Left lobe of liver (tissue), 2 donors: ENCODE measurements at regions not wholly inside any gene's neighbourhood (a gene's known extent, or its start where the extent isn't known, plus 50 kb on each side); places are given as distances from the start of the nearest gene placed in this dataset.
"Not testable (repeated sequence)": the region's sequence is repeated elsewhere in the genome, so short reads cannot be mapped to it uniquely, and the experiment has no call there.

Experiments
- ATAC-seq: fragments of 200-7000 bp; cut with Tn5 transposase; one replicate; pipeline ENCODE4 v1.9.1; 2020; ENCODE audit warnings: mild to moderate bottlenecking, moderate library complexity
- DNase-seq: peaks from one replicate; pipeline ENCODE4 v3.0.0-alpha.2; 2020; ENCODE audit warnings: low spot score
- donor health status: DM: no; HTN: no; CAD: no; lungs with moderate emphysema.
- donor health status: DM: no; HTN: yes; CAD: no.

DNA sequence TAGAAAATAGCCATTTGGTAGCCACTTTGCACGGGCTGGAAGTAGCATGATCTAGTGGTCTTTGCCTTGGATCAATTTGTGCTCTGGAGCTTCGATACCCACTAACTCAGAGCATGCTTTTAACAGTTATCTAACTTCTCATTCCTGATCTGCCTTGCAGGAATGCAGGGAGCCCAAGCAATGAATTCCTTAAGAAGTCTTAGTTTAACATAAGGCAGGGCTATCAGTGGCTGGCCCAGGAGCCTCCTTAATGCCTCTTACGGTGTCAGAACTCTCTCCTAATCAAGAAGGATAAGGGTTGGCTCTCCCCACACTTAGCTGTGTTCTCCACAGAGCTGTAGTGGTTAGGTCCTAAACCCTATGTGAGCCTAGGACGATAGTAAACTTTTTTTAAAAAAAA lies 95.8 kb upstream of the TBCA start:
- no peak for DNase-seq
- ATAC-seq: no peak

DNA sequence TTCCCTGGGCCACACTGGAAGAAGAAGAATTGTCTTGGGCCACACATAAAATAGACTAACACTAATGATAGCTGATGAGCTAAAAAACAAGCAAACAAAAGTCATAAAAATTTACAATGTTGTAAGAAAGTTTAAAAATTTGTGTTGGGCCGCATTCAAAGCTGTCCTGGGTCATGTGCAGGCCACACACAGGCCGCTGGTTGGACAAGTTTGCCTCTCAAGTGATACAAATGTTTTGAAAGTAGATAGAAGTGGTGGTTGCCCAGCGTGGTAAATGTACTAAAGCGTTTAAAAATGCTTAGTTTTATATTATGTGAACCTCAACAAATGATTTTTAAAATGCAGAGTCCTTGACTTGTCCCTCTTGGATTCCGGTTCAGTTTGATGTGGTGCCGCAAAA lies 94.9 kb upstream of the TBCA start:
- no peak for ATAC-seq
- DNase-seq: no peak

DNA sequence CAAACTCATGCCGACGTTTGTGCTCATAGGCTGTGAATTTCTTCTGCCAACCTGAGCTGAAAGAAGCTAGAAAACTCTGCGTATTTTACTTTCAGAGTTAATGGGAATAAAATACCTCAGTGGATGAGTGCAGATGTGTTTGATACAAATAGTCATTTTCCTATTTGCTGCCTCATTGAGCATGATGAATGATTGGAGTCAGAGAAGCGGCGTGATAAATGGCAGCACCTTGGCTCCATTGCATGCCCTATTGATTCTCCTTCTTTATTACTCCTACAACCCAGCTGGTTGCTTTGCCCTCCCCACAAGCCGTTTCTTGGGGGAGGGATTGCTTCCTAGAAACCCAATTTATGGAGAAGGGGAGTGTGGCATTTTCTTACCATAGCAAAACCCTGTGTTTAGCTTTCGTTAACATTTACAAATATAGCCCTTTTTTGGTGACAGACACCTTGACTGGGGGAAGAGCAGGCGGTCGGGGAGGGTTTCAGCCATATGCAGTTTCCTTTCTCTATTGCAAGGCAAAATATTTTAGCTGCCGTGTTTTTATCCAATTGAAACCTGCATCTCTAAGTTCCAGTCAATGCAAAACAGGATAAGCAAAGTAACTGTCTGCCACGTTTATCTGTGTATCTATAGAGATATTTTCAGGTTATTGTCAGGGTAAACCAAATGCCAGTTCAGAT lies 93.1 kb upstream of the TBCA start:
- ATAC-seq (no peak), DNase-seq (no peak)

DNA sequence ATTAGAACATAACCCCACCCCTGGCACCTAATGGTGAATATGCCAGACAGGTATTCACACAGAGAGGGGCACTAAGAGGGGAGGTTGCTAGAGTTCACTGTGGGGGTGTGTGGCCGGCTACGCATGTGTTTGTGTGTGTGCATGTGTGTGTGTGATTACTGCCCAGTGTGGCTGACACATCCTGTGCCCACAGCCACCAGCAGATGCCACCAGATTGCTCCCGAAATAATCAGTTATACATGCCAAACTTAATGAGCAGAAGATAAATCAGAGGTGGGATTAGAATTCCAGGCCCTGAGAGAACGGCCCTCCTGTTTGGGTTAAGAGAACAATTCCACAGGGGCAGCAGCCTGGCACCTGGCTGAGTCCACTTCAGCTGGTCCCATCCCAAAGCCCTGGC lies 91.8 kb upstream of the TBCA start:
- ATAC-seq (no peak), DNase-seq (no peak)

DNA sequence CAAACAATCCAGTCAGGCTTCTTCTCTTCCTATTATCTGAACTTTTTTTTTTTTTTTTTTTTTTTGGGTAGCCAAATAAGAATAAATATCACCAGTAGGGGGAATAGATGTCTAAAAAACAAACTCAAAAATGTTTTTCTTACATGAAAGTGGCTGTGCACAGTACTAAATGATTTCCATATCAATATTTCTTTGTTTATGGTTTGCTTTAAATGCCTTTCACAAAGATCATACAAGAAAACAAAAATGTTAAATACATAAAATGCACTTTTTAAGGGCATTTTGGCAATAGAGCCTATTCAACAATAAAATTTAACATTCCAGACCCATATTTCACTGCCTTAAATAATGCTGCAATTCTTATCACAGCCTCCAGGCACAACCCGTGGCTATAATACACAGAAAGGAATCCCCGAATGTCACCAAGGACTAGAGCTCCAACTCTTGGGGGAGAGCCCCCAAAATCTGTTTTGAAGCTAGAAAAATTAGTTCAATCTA lies 91.1 kb upstream of the TBCA start:
- no peak for ATAC-seq
- DNase-seq: no peak

DNA sequence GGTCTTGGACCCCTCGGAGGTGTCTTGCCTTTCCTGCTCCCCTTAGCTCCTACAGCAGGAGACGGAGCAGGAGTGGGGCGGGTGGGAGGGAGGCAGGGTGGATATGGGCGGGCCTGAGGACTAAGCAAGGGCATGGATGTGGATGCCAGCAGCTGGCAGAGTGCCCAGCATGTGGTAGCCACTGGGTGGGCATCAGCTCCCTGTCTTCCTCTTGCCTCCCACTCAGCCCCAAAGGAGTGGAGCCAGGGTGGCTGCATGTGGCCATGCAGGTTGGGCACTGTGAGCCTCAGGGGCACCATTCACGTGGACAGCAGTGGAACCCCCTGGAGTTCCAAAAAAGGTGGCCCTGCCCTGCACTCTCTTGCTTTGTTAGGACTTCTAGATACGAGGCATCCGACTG lies 90.1 kb upstream of the TBCA start:
- no peak for ATAC-seq

DNA sequence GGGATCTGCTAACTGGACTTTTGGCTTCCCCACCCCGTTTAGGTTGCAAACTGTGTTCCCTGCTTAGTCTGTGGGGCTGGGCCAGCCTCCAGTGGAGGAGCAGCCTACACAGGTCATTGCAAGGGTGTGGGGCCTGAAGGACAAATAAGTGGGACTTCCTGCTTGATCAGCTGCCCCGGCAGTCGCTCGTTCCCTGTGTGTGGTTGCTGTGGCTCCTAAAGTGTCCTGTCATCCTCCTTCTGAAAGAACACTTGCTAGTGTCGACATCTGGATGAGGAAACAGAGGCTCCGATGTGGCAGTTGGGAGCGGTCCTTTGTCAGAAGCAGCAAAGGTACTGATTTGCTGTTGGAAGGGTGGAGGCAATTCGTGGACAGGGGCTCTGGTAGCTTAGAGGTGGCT lies 88.9 kb upstream of the TBCA start:
- ATAC-seq: no peak
- DNase-seq: no peak

More for the DNA sequence above, 90.1 kb upstream of the TBCA start:
- no peak for DNase-seq

DNA sequence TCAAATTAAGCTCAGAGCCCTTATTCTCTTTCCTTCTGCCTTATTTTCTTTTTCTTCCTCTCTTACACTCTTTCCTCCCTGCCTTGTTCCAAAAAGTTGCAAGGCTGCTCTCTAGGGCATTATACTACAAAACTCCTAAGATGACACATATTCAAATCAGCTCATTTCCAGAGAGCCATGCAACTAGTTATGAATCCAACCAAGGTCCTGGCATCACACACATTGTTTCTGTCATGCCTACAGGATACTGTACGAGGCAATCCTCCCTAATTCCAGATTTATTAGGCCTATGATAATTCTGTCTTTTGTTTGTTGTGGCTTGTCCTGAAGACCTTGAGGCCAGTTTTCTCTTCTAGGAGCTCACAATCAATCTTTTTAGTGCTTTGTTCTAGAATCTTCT lies 87.0 kb upstream of the TBCA start:
- no peak for ATAC-seq
- no peak for DNase-seq

DNA sequence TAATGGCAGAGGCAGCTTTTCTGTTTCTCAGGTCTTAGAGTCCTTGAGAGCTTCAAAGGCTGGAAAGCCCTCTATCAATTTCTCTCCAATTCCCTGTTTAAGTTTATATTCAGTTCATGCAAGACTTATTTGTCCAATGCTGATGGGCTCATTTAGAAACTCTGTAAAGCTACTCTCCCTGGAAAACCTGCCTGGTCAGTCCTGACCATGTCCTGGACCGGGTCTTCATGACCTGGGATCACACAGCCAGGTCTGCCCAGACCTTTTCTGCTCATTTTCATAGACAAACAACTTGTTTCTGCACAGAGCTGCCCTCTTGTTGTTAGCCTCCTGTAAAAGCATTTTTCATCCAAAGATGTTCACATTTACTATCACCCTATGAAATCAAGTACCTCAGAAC lies 85.4 kb upstream of the TBCA start:
- ATAC-seq: no peak

DNA sequence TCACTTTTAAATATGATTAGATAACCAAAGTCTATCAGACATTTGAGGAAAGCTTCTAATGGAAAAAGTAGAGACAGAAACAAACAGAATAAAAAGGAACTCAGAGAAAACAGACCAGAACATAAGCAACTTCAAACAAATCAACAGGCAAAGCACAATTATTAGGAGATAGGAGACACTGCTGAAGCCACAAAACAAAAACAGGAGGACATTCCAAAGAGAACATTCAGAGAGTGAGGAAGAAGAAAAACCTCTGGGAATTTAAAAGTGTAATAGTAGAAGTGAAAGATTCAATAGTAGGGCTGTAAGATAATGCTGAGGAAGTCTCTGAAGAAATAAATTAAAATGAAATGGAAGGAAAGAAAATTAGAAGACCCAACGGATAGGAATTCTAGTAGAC lies 83.2 kb upstream of the TBCA start:
- ATAC-seq: no peak
- DNase-seq: no peak

More for the DNA sequence above, 85.4 kb upstream of the TBCA start:
- DNase-seq: no peak

DNA sequence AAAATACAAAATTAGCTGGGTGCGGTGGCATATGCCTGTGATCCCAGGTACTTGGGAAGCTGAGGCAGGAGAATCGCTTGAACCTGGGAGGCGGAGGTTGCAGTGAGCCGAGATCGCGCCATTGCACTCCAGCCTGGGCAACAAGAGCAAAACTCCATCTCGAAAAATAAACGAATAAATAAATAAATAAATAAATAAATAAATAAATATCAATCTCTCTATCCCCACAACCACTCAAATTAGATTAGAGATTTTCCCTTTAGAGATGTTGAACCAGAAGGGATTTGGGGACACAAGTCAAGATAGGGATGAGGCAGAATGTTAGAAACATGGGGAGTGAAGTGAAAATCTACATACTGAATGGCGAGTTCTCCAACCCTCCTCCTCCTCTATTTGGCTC lies 82.5 kb upstream of the TBCA start:
- not testable (repeated sequence) for DNase-seq, ATAC-seq

DNA sequence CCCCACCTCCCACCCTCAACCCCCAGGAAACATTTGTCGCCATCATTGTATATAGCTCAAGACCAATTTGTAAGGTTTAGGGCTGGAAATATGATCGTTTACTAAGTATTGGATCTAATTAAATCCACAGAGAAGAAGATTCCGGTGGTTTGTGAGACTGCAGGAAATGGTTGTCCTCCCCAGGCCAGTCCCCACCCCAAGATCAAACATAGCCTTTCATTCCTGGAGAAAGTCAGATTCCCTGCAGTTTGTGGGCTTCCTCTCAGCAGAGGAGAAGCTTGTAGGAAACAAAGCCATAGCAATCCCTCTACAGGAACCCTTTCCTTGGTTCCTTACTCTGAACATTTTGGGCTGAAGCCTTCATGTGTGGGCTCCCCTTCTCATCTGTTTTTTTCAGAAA lies 79.2 kb upstream of the TBCA start:
- ATAC-seq (no peak), DNase-seq (no peak)

DNA sequence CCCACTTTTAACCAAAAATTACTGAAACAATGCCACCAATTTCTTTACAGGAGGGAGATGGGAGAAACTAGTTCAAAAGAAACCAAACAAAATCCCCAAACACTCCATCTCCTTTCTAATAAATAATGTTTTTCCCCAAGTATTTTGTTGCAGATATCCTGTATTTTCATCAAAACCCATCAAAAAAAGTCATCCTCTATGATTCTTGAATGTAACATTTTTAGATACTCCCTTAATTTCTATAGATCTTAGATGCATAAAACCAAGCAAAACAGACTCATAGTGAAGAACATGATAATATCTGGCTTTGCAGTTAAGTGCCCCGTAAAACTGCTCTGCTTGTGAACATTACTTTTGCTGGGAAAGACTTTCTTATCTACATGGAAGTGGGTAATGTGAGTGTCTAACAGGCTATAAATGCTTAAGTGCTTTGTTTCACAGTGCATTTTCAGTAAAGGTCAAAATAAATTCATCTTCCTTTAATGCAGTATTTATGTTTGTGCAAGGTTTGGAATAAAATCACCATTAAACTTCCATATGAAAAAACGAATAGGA lies 77.3 kb upstream of the TBCA start:
- ATAC-seq (no peak), DNase-seq (no peak)

DNA sequence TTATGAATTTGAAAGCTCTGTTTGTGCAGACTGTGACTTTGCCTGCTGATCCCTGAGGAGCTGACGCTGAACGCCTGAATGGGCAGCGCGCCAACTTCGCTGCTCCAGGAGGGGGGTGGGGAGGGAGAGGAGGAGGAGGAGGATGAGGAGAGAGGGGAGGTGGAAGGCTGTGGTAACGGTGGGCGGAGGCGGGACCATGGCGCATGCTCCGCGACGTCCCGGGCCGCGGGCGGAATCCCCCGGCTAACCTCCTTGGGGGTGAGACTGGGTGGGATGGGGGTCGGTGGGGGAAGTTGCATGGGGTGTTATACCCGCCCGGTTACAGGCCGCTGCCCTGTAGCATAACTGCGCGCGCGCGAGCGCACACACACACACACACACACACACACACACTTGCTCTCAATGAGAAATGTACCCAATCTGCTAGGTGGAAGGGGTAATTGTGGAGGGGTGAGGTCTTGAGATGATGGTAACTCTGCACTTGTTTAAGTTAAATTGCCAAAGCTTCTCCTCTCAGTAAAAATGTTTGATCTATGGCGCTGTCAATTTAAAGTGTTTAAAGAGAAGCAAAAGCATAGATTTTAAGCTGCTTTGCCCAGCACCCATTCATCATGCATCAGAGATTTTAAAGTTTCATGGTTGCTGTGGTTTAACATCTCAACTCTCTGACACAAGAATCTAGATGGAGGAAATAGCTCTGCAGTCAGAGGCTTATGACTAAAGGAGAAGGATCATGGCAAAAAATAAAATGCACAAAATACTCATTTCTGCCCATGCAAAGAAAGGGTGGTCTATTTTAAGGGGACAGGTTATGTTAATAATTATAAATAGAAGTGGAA lies 76.6 kb upstream of the TBCA start:
- DNase-seq: peak; percentile 79
- peak; percentile 90 for ATAC-seq

DNA sequence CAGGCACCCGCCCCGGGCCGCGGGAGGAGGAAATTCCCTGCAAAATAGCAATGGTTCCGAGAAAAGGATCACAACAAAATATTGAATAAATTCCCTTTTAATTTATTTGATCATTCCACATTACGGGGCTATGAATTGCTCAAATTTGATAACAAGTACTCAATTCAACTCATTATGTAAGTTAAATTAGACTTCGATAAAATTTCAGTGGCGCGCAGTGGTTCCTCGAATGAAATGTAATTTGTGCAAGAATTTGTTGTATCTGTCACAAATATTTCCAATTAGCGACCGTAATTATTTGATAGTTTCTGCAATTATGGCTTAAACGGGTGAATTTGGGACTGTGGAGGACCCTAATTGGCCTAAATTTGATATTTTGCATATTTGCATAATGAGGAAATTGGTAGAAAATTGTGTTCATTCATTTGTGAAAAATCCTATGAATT lies 76.0 kb upstream of the TBCA start:
- DNase-seq (no peak), ATAC-seq (no peak)

DNA sequence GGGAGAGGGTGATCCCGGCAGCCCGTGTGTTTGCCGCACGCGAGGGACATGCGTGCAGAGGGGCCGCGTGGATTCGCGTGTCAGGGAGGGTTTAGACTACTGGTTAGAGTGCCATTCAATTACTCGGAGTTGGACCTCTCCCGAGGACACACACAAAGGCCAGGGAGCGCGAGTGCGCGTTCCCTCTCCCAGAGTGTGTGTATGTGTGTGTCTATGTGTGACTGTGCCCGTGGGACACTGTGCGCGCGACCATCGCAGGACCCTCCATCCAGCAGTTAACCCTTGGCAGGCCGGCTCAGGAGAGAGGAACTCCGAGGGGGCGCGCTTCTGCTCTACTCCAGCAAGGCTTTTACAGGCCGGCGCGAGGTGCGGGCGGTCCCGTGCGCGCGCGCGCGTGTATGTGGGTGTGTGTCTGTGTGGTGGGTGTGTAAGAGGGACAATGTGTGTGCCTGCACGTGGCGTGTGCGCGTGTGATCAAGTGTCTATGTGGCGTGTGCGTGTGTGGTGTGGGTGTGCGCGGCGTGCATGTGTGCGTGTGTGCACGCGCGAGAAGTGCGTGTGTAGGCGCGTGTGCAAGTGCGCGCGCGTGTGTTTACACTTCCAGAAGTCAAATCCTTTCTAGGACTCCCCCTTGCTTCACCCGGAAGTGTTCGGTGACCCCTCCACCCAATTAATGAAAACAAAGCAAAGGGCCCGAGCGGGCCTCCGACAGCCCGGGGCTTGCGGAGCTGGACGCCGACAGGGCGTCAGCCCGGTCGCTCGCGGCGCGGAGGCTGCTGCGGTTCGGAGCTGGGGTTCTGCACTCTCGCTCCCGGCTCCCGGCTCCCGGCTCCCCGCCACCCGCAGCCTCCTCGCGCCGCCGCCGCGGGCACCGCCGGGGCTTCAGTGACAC lies 75.3 kb upstream of the TBCA start:
- ATAC-seq (peak; percentile 64), DNase-seq (no peak)

DNA sequence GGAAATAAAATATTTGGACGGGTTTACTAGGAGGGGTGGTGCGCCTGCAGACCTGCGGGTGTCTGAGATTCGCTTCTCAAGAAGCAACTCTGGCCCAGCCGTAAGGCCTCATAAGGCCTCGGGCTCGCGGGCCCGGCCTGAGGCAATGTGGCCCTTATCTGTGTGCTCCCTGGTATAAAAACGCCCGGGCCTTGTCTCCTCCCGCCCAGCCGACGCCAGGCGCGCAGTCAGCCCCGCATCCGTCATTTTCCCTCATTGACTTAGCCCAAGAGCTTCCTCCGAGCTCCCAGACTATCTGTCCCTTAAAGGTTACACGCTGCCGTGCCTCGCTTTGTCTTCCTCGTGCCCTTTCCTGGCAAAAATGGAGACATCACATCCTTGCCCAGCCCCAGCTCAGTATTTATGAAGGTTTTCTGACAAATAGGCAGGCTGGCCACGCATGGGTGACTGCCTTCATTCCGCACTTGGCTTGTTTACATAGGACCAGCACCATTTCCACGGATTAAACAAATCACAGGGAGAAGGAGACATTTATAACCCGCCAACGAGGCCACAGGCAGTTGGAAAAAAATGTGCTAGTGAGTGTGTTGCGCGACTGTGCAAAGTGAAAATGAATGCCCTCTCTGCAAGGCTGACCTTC lies 74.5 kb upstream of the TBCA start:
- ATAC-seq (no peak), DNase-seq (no peak)

DNA sequence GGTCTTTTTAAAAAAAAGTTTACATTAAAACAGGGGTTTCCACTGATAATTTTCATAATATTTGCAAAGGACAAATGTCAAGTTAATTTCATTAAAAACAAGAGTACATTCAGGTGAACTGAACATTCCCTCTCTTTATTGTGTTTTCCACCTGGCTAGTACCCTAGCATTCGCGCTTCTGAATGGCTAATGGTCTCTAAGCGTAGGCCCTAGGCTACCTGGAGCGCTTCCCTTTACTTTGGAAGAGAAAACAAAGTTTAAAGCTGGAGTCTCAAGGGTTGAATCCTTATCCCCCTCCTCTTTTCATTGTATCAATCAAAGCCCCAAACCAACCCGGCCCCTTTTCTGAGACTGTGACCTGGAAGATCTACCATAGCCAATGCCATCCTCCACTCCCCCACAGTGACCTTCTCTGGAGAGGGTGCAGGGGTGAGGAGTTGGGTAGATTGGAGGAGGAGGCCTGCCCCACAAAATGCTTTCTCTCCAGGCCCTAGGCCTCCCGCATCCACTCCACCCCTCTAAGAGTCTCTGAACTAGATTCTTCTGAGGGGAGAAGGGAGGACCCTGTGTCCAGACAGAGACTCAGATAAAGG lies 73.3 kb upstream of the TBCA start:
- ATAC-seq (no peak), DNase-seq (no peak)

DNA sequence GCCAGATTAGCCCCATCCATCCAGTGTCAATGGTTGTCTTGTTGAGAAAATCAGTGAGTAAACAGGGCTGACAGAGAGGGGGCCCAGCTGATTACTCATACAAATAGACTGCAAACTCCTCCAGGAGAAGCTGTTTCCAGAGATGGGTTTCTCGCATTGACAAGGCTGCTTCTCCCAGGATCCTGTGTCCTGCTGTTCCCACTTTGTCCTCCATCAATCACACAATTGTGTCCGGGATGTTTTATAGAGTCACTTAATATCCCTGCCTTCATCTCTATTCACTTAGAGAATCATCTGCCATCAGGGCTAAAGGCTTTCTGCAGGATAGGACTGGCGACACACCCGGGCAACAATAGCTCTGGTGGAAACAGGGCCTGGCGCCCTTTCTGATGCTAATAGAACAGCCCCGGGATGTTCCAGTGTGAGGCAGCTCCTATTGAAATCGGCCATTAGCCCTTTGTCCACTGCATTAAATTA lies 71.7 kb upstream of the TBCA start:
- ATAC-seq: no peak
- DNase-seq: no peak

DNA sequence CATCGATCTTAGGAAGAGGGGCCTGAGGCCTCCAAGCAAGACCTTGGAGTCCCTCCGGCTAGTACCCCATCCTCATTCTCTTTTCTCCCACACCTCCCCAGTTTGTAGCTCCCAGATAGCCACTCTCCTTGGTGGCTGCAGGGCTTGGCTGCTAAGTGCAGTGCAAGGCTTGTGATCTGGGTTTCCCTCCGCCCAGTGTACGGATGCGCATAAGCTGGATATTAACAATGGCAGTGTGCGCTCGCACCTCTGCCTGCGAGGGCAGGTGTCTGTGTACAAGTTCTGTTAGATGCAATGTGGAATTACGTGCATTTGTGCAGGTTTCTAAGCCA lies 71.0 kb upstream of the TBCA start:
- ATAC-seq (no peak), DNase-seq (no peak)
